IMR-90 (cell line): ENCODE measurements at regions not wholly inside any gene's neighbourhood (a gene's known extent, or its start where the extent isn't known, plus 50 kb on each side); places are given as distances from the start of the nearest gene placed in this dataset.

Experiments
- ATAC-seq: fragments of 200-7000 bp; cut with Tn5 transposase; 2 replicates; pipeline ENCODE4 v1.9.1; 2020; ENCODE audit warnings: low read depth, mild to moderate bottlenecking, moderate library complexity
- BruUV-seq: library from RNA; stranded (reverse); fragments of 400-500 nt; replicated peaks from 2 replicates; lab custom pipeline; 2021; lab: Mats Ljungman, UMichigan
- CTCF ChIA-PET: fragments of 300-600 bp; formaldehyde crosslinking; extraction: SDS; loops from one replicate; lab custom pipeline; 2021; ENCODE audit warnings: antibody characterized with exemption; lab: Yijun Ruan, JAX
- POLR2A ChIA-PET: fragments of 300-600 bp; sonication (Branson Sonifier 250); formaldehyde crosslinking; loops from one replicate; lab custom pipeline; 2022; ENCODE audit warnings: antibody characterized with exemption; ENCODE audit not compliant: unreplicated experiment; lab: Charles Lee
- DNase-seq: peaks from one replicate; pipeline ENCODE4 v3.0.0; 2013
- H2AFZ ChIP-seq: replicated peaks from 2 replicates; pipeline ENCODE3; 2013; ENCODE audit warnings: low read length, mild to moderate bottlenecking; ENCODE audit not compliant: poor library complexity
- H2AK5ac ChIP-seq: 2 replicates; pipeline ENCODE4 v1.6.1; 2013; ENCODE audit warnings: low read depth, low read length, inconsistent platforms
- H2AK9ac ChIP-seq: replicated peaks from 2 replicates; pipeline ENCODE3; 2013; ENCODE audit warnings: mild to moderate bottlenecking, low read depth, low read length, moderate library complexity; ENCODE audit not compliant: poor library complexity
- H2BK120ac ChIP-seq: 2 replicates; pipeline ENCODE4 v1.6.1; 2013; ENCODE audit warnings: low read depth, low read length, inconsistent platforms
- H2BK15ac ChIP-seq: 3 replicates; pipeline ENCODE4 v1.6.1; 2013; ENCODE audit warnings: low read depth, low read length, inconsistent platforms
- H2BK20ac ChIP-seq: 2 replicates; pipeline ENCODE4 v1.6.1; 2013; ENCODE audit warnings: low read depth, mild to moderate bottlenecking, inconsistent platforms, low read length, moderate library complexity
- H2BK5ac ChIP-seq: 2 replicates; pipeline ENCODE4 v1.6.1; 2013; ENCODE audit warnings: mild to moderate bottlenecking, low read depth, low read length, inconsistent platforms; ENCODE audit not compliant: poor library complexity, severe bottlenecking
- H3K14ac ChIP-seq: replicated peaks from 2 replicates; pipeline ENCODE4 v1.6.1; 2013; ENCODE audit warnings: low read depth, low read length, inconsistent platforms
- H3K18ac ChIP-seq: 2 replicates; pipeline ENCODE4 v1.6.1; 2013; ENCODE audit warnings: low read depth, low read length, control low read depth
- H3K23ac ChIP-seq: 2 replicates; pipeline ENCODE4 v1.6.1; 2013; ENCODE audit warnings: low read depth, low read length, inconsistent platforms
- H3K27ac ChIP-seq: 2 replicates; pipeline ENCODE4 v1.5.1; 2013; ENCODE audit warnings: mild to moderate bottlenecking, control low read depth, low read length; ENCODE audit not compliant: insufficient read depth
- H3K27me3 ChIP-seq: 2 replicates; pipeline ENCODE4 v1.6.1; 2013; ENCODE audit warnings: low read length; ENCODE audit not compliant: control insufficient read depth, insufficient read depth
- H3K36me3 ChIP-seq: 2 replicates; pipeline ENCODE4 v1.6.1; 2013; ENCODE audit warnings: low read length, mixed read lengths; ENCODE audit not compliant: control insufficient read depth, insufficient read depth
- H3K4ac ChIP-seq: 2 replicates; pipeline ENCODE4 v1.6.1; 2013; ENCODE audit warnings: low read depth, low read length, inconsistent platforms
- H3K4me1 ChIP-seq: 2 replicates; pipeline ENCODE4 v1.6.1; 2013; ENCODE audit warnings: low read length, mixed read lengths; ENCODE audit not compliant: control insufficient read depth, insufficient read depth
- H3K4me2 ChIP-seq: 2 replicates; pipeline ENCODE4 v1.6.1; 2013; ENCODE audit warnings: low read depth, mild to moderate bottlenecking, control low read depth, low read length, moderate library complexity
- H3K4me3 ChIP-seq: 2 replicates; pipeline ENCODE4 v1.5.1; 2013; ENCODE audit warnings: low read depth, mild to moderate bottlenecking, control low read depth, low read length, moderate library complexity; ENCODE audit not compliant: insufficient read depth
- H3K56ac ChIP-seq: 2 replicates; pipeline ENCODE4 v1.6.1; 2013; ENCODE audit warnings: low read length, inconsistent platforms; ENCODE audit not compliant: insufficient read depth; ENCODE audit errors: extremely low read depth
- H3K79me1 ChIP-seq, 2 experiments: 2 replicates each; pipeline ENCODE4 v1.6.1; 2013; ENCODE audit warnings: low read length in 2 of 2, inconsistent platforms in 1 of 2, low read depth in 1 of 2
- H3K9ac ChIP-seq: 2 replicates; pipeline ENCODE4 v1.6.1; 2013; ENCODE audit warnings: low read depth, low read length, control low read depth
- H3K9me1 ChIP-seq: 2 replicates; pipeline ENCODE4 v1.6.1; 2013; ENCODE audit warnings: low read length, inconsistent platforms; ENCODE audit not compliant: insufficient read depth
- H3K9me3 ChIP-seq: 2 replicates; pipeline ENCODE4 v1.6.1; 2013; ENCODE audit warnings: low read length; ENCODE audit not compliant: control insufficient read depth, insufficient read depth
- H4K20me1 ChIP-seq: 2 replicates; pipeline ENCODE4 v1.6.1; 2013; ENCODE audit warnings: low read length, inconsistent platforms; ENCODE audit not compliant: insufficient read depth
- H4K5ac ChIP-seq: 2 replicates; pipeline ENCODE4 v1.6.1; 2013; ENCODE audit warnings: mild to moderate bottlenecking, low read depth, low read length, control low read depth
- H4K8ac ChIP-seq, 2 experiments: 2 replicates each; pipeline ENCODE4 v1.6.1; 2013; ENCODE audit warnings: low read depth in 2 of 2, low read length in 2 of 2, control low read depth in 1 of 2, inconsistent platforms in 1 of 2
- H4K91ac ChIP-seq: 2 replicates; pipeline ENCODE4 v1.6.1; 2013; ENCODE audit warnings: low read depth, low read length, inconsistent platforms; ENCODE audit not compliant: insufficient read depth
- CHD1 ChIP-seq: IDR thresholded peaks from 2 replicates; pipeline ENCODE4 v1.6.1; 2012; ENCODE audit warnings: low read depth, low read length, improper control_type of control experiment
- FOS ChIP-seq: fragments of 150-350 bp; IDR thresholded peaks from 2 replicates; pipeline ENCODE4 v1.6.1; 2016; ENCODE audit warnings: low read depth, low read length
- MAFK ChIP-seq: IDR thresholded peaks from 2 replicates; pipeline ENCODE4 v1.6.1; 2012; ENCODE audit warnings: low read depth, low read length, improper control_type of control experiment
- MAZ ChIP-seq: IDR thresholded peaks from 2 replicates; pipeline ENCODE4 v1.6.1; 2012; ENCODE audit warnings: low read depth, mild to moderate bottlenecking, low read length, improper control_type of control experiment, moderate library complexity, borderline replicate concordance
- MXI1 ChIP-seq: IDR thresholded peaks from 2 replicates; pipeline ENCODE4 v1.6.1; 2012; ENCODE audit warnings: low read depth, mild to moderate bottlenecking, low read length, moderate library complexity, borderline replicate concordance
- NFE2L2 ChIP-seq: fragments of 150-350 bp; IDR thresholded peaks from 2 replicates; pipeline ENCODE4 v1.6.1; 2016; ENCODE audit warnings: low read depth, mild to moderate bottlenecking, low read length
- POLR2A ChIP-seq: IDR thresholded peaks from 2 replicates; pipeline ENCODE4 v1.6.1; 2012; ENCODE audit warnings: mild to moderate bottlenecking, low read depth, low read length
- RAD21 ChIP-seq: IDR thresholded peaks from 2 replicates; pipeline ENCODE4 v1.6.1; 2012; ENCODE audit warnings: low read length, improper control_type of control experiment
- RCOR1 ChIP-seq: IDR thresholded peaks from 2 replicates; pipeline ENCODE4 v1.6.1; 2012; ENCODE audit warnings: mild to moderate bottlenecking, low read length, improper control_type of control experiment; ENCODE audit not compliant: insufficient replicate concordance
- SMC3 ChIP-seq: fragments of 150-350 bp; IDR thresholded peaks from 2 replicates; pipeline ENCODE4 v1.6.1; 2016; ENCODE audit warnings: low read depth, mild to moderate bottlenecking, antibody characterized with exemption, low read length, moderate library complexity
- WGBS, 2 experiments: methylation state at CpG; one replicate each; pipeline versions ENCODE4 v1.1.5 to v1.1.7; 2013; ENCODE audit warnings: missing lambda C conversion rate in 2 of 2; ENCODE audit not compliant: insufficient read length in 1 of 2; ENCODE audit errors: extremely low coverage in 2 of 2; 5-methylcytosine and 5-hydroxymethylcytosine counted together
- dilution Hi-C: fragments of 300-500 bp; cut with HindIII; formaldehyde crosslinking; loops from one replicate; pipeline ENCODE4 v1.14.3; 2018; ENCODE audit warnings: low sequenced_read_pairs; ENCODE audit not compliant: unreplicated experiment
- in situ Hi-C: fragments of 300-500 bp; cut with MboI; formaldehyde crosslinking; loops from 3 replicates; pipeline ENCODE4 v1.14.3; 2019; ENCODE audit warnings: low sequenced_read_pairs, inconsistent platforms, mixed read lengths
- intact Hi-C: fragments of 100-400 bp; cut with micrococcal nuclease; formaldehyde crosslinking; loops from 2 replicates; pipeline ENCODE4 v1.10.0; 2022
- TF ChIP-seq, protein P1 (sequence below): fragments of 150-350 bp; IDR thresholded peaks from 2 replicates; pipeline ENCODE4 v1.6.1; 2016; ENCODE audit warnings: low read depth, mild to moderate bottlenecking, low read length, moderate library complexity, borderline replicate concordance

DNA sequence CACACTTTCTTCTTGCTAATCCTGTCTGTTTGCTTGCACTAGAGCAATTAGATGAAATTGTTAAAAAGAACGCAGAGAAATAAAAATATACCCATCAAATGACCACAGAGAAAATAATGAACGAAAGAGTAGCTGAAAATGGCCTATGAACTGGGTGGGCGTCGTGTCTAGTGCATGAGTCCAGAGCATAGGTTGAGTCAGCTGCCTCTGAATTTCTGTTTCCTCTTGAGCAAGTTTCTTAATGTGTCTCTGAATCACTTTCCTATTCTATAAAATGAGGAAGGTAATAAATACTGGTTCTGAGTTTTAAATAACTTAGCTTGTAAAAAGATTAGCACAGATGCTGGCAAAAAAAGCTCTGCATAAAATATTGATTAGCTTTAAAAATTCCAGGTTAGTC lies 75.0 kb downstream of the POM121L12 start:
- H3K4me2 ChIP-seq = no peak overlapping the region
- no peak overlapping the region for H3K18ac ChIP-seq
- no peak for TF ChIP-seq MAFK
- no peak for TF ChIP-seq CHD1
- TF ChIP-seq NFE2L2 = no peak
- TF ChIP-seq MAZ = no peak
- TF ChIP-seq SMC3 = no peak
- no peak for TF ChIP-seq FOS
- no peak for TF ChIP-seq RCOR1
- TF ChIP-seq POLR2A = no peak
- TF ChIP-seq RAD21 = no peak
- TF ChIP-seq, protein P1, sequence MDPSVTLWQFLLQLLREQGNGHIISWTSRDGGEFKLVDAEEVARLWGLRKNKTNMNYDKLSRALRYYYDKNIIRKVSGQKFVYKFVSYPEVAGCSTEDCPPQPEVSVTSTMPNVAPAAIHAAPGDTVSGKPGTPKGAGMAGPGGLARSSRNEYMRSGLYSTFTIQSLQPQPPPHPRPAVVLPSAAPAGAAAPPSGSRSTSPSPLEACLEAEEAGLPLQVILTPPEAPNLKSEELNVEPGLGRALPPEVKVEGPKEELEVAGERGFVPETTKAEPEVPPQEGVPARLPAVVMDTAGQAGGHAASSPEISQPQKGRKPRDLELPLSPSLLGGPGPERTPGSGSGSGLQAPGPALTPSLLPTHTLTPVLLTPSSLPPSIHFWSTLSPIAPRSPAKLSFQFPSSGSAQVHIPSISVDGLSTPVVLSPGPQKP = no peak
- no peak for TF ChIP-seq MXI1
- no peaks in the 10 kb centered on the region for H3K36me3 ChIP-seq
- H3K9me3 ChIP-seq = peaks cover 7% of the 10 kb centered on the region; the same call in 1 of the 2 replicates
- H3K4ac ChIP-seq = no peak overlapping the region
- ATAC-seq = no peak
- in situ Hi-C loops (no loop called here), dilution Hi-C loops (no loop called here), intact Hi-C loops (no loop called here)
- H2AK5ac ChIP-seq = no peak overlapping the region
- H3K56ac ChIP-seq = no peak overlapping the region
- ChIA-PET CTCF (no interaction called here), POLR2A (no interaction called here)
- H3K23ac ChIP-seq = no peak overlapping the region
- no peaks in the 10 kb centered on the region for H3K4me1 ChIP-seq
- H2BK120ac ChIP-seq = no peak overlapping the region
- H2BK15ac ChIP-seq = no peak overlapping the region
- DNase-seq = no peak
- no peaks in the 10 kb centered on the region for H3K27me3 ChIP-seq
- no peak overlapping the region for H3K4me3 ChIP-seq
- no TSS peak for BruUV-seq
- no peak overlapping the region for H3K14ac ChIP-seq
- no peak overlapping the region for H2BK20ac ChIP-seq
- H3K9me1 ChIP-seq = no peaks in the 10 kb centered on the region
- H2AFZ ChIP-seq = no peak overlapping the region
- no peaks in the 10 kb centered on the region for H4K20me1 ChIP-seq
- no peak overlapping the region for H3K9ac ChIP-seq
- no peak overlapping the region for H2BK5ac ChIP-seq
- no peak overlapping the region for H4K91ac ChIP-seq
- no peak overlapping the region for H4K5ac ChIP-seq
- no CpG with 5 or more reads among the region's 4 CpGs for WGBS, 2 experiments
- H3K79me1 ChIP-seq = no peaks in the 10 kb centered on the region
- H2AK9ac ChIP-seq = no peak overlapping the region
- H4K8ac ChIP-seq = no peak overlapping the region
- no peak overlapping the region for H3K27ac ChIP-seq
